GM12892 (cell line): ENCODE measurements at regions not wholly inside any gene's neighbourhood (a gene's known extent, or its start where the extent isn't known, plus 50 kb on each side); places are given as distances from the start of the nearest gene placed in this dataset.

Source experiments
- POLR2AphosphoS5 ChIP-seq: IDR thresholded peaks from 2 replicates; pipeline ENCODE4 v1.6.1; 2011; ENCODE audit warnings: low read depth, low read length, control low read depth
- TAF1 ChIP-seq: IDR thresholded peaks from 2 replicates; pipeline ENCODE4 v1.6.1; 2011; ENCODE audit warnings: low read depth, mild to moderate bottlenecking, control low read depth, low read length, borderline replicate concordance

DNA sequence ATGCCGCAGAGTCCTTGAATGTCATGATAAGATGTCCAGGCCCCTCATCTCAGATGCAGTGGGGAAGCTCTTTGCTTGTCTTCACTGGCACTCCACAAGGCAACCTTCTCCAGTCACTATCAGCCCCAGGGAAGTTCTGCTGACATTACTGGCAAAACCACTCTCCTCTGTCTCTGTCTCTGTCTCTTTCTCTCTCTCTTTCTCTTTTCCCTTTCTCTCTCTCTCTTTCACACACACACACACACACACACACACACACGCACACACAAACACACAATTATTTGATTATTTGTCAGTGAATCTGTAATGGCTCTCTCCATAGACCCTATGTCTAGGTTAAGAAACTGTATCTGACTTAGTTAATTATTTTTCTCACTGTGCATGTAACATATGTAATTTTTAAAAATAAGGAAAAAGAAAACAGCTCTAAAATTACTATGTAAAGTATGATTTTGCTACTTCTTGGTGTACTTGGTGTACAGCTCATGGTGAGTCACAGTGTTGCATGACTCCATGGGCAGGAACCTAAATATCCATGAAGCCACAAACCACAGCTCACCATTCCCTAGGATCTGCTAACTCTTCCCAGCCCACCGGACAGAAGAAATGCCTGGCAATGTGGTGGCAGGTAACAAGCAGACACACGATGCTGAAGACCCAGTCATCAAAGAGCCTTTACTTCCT is 594.9 kb upstream of the ID2 start:
- TF ChIP-seq POLR2AphosphoS5 (no peak), TAF1 (no peak)
